AG09319 (cell line): ENCODE measurements at regions not wholly inside any gene's neighbourhood (a gene's known extent, or its start where the extent isn't known, plus 50 kb on each side); places are given as distances from the start of the nearest gene placed in this dataset.

ENCODE experiments used
- DNase-seq: peaks from one replicate; pipeline ENCODE4 v3.0.0-alpha.2; 2010; ENCODE audit warnings: low read depth; ENCODE audit errors: extremely low read depth
- CTCF ChIP-seq: IDR thresholded peaks from 2 replicates; pipeline ENCODE4 v1.5.1; 2011; ENCODE audit warnings: low read depth, mild to moderate bottlenecking, inconsistent platforms, low read length, moderate library complexity

GRCh38 chr22:25437414-25438160 lies 126.9 kb upstream of the GRK3 start:
- TF ChIP-seq CTCF, result no peak
- DNase-seq, result no peak

GRCh38 chr22:25447067-25447685 lies 117.3 kb upstream of the GRK3 start:
- TF ChIP-seq CTCF, result no peak
- no peak for DNase-seq

- no peak for DNase-seq
- peak; percentile 88 for TF ChIP-seq CTCF
Measured at GRCh38 chr22:25447686-25448434, 116.6 kb upstream of the GRK3 start.

GRCh38 chr22:25448435-25449051 lies 115.9 kb upstream of the GRK3 start:
- no peak for TF ChIP-seq CTCF
- DNase-seq, result no peak

GRCh38 chr22:25449781-25450317 lies 114.6 kb upstream of the GRK3 start:
- DNase-seq, result no peak
- no peak for TF ChIP-seq CTCF

GRCh38 chr22:25451480-25452114 lies 112.9 kb upstream of the GRK3 start:
- no peak for TF ChIP-seq CTCF
- no peak for DNase-seq
